ENCODE measurements at regions not wholly inside any gene's neighbourhood (a gene's known extent, or its start where the extent isn't known, plus 50 kb on each side); places are given as distances from the start of the nearest gene placed in this dataset.
A peak's percentile ranks its signal among the peaks of the same experiment; 100 is the strongest.

DNA sequence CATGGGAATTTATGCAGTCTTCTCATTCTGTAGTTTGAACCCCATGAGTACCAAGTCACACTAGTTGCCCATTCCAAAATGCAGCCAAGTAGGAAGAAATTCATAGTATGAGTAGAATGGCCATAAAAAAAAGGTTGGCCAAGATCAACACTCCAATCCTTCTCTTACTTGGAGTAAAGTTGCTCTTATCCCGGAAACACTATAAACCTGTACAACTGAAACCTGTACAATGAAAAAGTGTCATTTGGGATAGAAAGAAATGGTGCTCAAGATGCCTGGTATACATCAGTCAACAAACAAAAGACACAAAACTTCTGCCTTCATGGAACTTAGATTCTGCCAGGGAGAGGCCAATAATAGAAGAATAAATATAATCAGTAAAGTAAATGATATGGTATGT, 325.0 kb downstream of the NFIB start:
- DNase-seq: no peak

DNA sequence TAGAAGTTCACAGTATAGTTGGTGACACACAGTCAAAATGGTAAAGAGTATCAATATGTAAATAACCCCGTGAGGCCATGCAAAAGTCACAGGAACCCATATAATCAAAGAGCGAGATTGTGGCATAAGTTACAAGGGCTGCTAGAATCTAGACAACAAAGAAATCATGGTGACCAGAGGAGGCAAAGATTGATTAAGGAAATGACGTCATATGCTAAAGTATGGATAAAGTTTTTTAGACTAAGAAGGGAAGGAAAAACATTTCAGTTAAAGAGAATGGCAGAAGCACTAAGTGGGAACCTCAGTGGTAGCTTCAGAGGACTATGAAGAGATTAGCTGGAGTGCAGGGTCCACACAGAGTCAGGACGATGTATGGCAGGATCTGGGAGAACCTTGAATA, 330.3 kb downstream of the NFIB start:
- no peak for DNase-seq

- DNase-seq: no peak
These were observed 334.0 kb downstream of the NFIB start for GRCh38 chr9:13979941-13980318.

DNA sequence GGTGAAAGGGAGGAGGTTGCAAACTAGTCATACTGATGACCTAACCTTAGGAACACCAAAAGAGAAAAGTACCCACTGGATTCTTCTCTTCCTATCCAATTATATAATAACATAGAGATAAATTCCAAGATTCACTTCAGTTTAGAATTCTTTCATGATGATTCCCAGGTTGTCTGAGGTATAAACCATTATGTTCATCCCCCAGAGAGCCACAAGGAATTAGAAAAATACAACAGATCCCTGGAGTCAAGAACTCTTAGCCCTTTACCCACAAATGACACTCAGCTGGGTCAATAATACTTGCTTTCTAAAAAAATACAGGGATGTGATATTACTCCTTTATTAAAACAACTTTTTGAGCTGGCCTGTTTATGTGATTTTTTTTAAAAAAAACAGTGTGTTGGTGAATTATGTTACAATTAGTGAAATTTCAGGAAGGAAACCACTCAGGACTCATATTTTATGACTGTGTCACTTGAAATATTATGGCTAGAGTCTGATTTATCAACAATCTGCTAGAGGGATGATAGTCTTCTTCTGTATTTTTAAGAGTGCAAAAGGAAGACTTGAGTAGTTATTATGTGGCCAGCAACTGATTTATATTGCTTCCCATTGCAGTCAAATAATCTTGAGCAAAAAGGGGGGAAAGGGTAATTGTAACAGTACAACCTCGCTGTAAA, 338.2 kb downstream of the NFIB start:
- DNase-seq: no peak

GRCh38 chr9:13974891-13975290, 339.1 kb downstream of the NFIB start:
- DNase-seq: no peak

DNA sequence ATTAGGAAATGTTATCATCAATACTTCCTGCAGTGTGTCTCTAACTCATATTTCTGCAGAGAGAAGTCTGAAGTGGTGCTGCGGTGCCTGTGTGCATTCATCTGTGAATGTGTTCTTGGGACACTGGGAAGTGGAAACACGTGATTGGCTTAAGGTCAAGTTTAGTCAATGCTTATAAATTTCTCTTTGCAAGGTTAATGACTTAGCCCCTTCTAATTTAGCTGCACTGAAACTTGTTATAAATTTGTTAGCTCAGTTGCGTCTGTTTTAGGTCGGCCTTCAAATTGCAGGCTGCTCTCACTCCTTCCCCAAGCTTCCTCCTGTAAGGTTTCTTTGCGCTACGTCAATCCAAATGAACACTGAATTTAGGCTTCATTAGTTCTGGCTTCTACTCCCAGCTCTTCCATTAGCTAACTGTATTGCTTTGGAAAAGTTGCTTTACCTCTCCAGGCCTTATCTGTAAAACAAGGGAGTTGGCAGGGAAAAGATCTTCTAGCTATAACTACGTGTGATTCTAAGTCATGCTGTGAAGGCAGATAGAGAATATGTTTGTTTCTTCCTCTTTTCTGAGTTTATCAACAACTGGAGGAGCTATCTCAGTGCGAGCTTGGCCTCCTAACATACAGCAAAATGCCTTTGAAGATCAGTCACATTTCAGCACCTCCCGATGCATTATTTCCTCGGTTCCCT, 341.8 kb downstream of the NFIB start:
- DNase-seq: no peak

- DNase-seq: no peak
These were observed 342.5 kb downstream of the NFIB start for GRCh38 chr9:13971415-13971814.

DNA sequence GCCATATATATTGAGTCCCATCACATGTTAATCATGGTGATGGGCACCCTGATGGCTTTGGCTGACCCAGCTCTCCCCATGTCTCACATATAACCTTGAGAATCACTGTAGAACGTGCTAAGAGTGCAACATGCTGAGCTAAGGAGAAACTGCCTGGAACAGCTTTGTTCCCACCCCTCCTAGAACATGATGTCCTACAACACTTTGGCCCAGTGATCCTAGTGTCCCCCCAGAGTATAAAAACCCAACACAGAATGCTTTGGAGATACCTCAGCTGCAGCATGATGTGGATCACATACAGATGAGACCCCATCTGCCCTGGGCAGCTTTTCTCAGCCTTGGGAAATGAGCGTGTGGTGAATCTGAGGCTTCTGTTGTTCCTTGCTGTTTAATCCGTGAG, 343.5 kb downstream of the NFIB start:
- DNase-seq: no peak

DNA sequence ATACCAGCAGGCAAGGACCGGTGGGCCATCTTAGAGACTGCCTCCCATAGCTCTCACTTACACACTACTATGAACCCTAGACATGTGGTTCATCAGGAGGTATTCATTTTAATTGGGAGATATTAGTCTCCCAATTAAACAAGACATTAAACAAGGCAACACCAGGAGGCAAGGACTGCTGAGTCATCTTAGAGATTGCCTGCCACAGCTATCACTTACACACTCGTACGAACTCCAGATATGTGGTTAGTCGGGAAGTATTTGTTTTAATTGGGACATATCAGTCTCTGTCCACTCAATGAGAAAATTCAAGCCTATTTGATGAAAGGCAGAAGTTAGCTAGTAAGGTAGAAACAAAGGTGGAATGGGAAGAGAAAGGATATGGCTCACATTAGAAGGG, 343.9 kb downstream of the NFIB start:
- no peak for DNase-seq

DNA sequence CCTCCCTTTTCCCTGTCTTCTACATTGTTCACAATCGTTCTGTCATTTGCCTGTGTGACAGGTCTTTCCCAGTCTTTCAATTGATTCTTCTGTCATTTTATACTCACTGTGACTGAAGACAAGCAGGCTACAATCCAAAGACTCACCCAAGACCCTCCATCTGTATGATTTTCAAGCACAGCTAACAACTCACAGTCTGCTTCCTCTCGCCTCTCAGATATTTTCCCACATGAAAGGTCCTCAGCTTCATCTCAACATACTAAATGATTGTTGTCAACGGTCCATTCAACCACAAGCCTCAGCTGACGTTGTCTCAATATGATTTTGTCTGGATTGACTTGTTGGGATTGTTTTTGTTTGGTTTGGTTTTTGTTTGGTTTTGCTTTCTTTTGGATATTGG, 346.5 kb downstream of the NFIB start:
- no peak for DNase-seq

- no peak for DNase-seq
These were observed 346.9 kb downstream of the NFIB start for GRCh38 chr9:13967011-13967410.

- no peak for DNase-seq
These were observed 350.8 kb downstream of the NFIB start for GRCh38 chr9:13963005-13963653.

- no peak for DNase-seq
These were observed 351.9 kb downstream of the NFIB start for GRCh38 chr9:13962006-13962405.

DNA sequence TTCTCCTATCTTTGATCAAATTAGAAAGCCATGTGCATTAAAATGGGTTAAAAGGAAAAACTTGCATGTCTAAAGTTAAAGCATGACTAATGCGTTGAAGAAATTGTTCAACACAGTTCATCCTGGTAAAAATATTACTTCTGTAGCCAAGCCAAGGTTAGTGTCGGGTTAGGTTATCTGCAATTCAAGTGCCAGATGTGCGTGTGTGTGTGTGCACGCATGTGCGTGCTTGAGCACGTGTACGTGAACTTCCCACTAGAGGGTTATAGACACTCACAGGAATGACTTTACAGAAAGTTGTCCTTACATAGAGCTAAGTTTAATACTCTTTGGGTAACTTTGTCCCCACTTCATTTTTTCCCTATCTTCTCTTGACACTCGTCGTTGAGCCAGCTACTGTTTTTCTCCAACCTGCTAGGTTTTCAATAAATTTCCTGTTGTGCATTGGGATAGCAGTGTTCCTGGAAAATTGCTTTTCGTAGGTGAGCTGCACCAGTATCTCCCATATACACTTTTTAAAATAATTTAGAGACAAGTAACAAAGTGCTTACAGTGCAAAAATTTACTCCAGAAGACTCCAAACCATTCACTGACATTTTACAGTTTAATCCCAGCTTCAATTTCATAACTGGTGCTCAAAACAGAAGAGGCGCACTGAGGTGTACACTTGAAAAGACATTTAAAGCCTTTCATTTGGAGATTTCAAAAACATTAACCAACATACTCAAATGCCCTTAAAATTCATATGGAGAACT, 353.8 kb downstream of the NFIB start:
- DNase-seq: no peak

DNA sequence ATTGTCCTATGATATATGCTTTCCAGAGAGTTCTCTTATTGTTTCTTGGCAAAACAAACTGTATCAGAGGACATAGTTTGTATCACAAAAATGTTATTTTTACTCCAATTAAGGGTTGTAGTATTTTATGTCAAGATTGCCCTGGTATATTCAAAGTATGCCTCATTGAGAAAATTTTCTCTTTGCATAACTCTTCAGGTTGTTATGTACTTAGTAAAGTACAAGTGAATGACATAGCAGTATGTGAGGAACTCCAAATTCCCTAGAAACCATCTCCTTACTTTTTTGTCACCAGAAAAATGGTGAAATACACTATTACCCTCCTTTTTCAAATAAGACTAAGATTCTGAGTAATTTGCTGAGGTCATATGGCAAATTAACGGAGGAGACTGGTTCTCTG, 355.3 kb downstream of the NFIB start:
- DNase-seq: no peak

DNA sequence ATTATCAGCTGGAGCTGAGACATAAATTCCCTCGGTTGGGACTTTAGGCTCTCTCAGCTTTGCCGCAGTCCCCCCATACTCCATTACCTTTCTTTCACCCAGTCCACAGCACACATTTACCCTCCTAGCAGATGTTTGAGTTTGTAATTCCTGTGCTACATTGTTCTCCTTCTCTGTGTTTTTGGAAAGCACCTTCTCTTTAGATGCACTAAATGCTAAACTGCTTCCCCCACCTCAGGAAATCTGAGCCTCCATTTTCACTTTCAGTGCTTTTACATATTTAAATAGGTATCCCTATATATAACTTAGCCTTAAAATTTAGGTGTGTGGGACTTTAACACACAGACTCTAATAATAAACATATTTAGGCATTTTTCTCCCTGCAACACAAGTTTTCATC, 356.9 kb downstream of the NFIB start:
- no peak for DNase-seq

- DNase-seq: no peak
These were observed 357.8 kb downstream of the NFIB start for GRCh38 chr9:13956107-13956506.

DNA sequence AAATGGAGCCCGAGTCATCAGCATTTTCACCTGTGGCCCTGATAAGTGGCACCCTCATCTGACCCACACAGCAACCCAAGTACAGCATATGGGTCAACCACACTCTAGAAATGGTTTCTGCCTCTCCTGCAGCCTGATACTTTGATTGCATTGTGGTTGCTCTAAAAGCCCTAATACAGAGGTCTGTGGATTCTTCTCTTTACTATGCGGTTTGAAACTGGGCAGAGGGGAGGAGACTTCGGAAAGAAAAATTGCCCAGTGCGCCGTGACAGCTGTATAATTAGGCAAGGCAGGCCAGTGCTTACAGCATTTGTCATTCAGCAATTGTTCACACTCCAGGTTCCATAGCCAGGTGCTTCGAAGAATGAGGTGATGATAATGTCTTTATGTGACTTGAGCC, 361.0 kb downstream of the NFIB start:
- DNase-seq: no peak

DNA sequence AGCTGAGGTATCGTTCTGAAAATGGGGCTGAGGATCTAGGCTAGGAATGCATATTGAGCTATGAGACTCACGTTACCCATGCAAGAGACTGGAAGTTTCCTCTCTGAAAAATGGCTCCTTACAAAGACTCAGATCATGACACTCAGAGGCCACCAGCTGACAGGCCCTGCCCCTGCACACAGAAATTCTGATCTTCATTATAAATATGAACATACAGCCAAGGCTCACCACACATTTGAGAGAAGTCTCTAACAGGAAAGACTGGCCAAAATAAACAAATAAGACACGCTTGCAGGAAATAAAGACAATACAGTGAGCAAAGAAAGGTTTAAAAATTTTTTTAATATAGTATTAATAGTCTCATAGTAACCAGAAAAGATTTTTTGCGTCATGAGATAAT, 365.9 kb downstream of the NFIB start:
- DNase-seq: no peak

- no peak for DNase-seq
These were observed 370.8 kb downstream of the NFIB start for GRCh38 chr9:13943176-13943575.

- DNase-seq: peak; percentile 12
These were observed 371.2 kb downstream of the NFIB start for GRCh38 chr9:13942695-13943094.

DNA sequence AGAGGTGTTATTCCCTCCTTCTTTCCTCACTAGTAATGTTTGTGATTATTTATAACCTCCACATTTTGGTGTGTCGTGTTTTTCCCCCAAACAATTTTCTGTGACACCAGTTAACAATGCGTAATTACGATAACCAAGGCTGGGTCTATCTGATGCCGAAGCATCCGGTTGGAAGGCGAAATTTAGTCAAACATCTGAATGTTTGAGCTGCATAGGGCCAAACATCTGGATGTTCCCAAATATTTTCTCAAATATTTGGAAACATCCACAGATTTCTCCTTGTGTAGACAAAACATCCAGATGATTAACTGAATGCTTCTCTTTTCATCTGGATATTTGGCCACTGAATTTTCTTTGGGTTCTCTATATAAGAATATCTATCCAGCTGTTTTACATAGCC, 371.7 kb downstream of the NFIB start:
- DNase-seq: no peak

- DNase-seq: no peak
These were observed 372.2 kb downstream of the NFIB start for GRCh38 chr9:13941714-13942113.

Measured in stimulated activated CD4-positive, alpha-beta T cell treated with anti-CD3 and anti-CD28 coated beads, Interleukin-15, amount 100 ng/mL, for 24 hours (primary cell).